Astrocyte (in vitro differentiated cells and primary cell): ENCODE measurements at regions not wholly inside any gene's neighbourhood (a gene's known extent, or its start where the extent isn't known, plus 50 kb on each side); places are given as distances from the start of the nearest gene placed in this dataset.

Experiments
- CTCF ChIP-seq: IDR thresholded peaks from 2 replicates; pipeline ENCODE4 v1.5.1; 2011; ENCODE audit warnings: low read depth, mild to moderate bottlenecking, inconsistent platforms, low read length, moderate library complexity; ENCODE audit not compliant: insufficient read depth
- EZH2 ChIP-seq: IDR thresholded peaks from 2 replicates; pipeline ENCODE4 v1.6.1; 2012; ENCODE audit warnings: mild to moderate bottlenecking, low read length, inconsistent platforms; ENCODE audit not compliant: insufficient read depth

GRCh38 chr2:23153484-23153883 is 231.5 kb upstream of the KLHL29 start:
- TF ChIP-seq CTCF (no peak), EZH2 (no peak)
